ENCODE measurements at regions not wholly inside any gene's neighbourhood (a gene's known extent, or its start where the extent isn't known, plus 50 kb on each side); places are given as distances from the start of the nearest gene placed in this dataset.

DNA sequence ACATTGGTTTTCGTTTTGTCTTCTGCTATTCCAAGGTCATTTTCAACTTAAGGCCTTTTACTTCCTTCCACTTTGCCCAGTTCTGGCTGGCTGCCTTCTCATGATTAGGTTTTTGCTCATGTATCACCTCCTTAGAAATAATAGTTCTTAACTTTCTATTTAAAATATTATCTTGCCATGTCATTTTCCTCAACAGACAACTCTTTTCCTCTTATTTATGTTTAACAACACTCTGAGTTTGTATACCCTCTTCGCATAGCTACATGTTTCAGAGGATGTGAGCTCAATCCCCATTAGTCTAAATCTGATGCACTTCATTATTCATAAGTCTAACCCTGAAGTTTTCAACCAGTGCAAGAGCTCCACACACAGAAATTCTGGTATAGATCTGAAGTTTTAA is 299.1 kb downstream of the BCHE start:
- Histone ChIP-seq H3K36me3 (ENCODE audit: control insufficient read depth, insufficient read depth, low read length) (no peaks in the 10 kb centered on the region), H3K79me1 (ENCODE audit: low read depth in 1 of 2, low read length in 2 of 2) (no peaks in the 10 kb centered on the region), H3K27ac (ENCODE audit: insufficient read depth, low read length) (no peak overlapping the region), H4K8ac (ENCODE audit: low read depth in 2 of 2, low read length in 2 of 2) (no peak overlapping the region), H2AK9ac (replicated peaks; ENCODE audit: low read depth, low read length, poor library complexity) (no peak overlapping the region), H3K23ac (ENCODE audit: low read depth, low read length) (no peak overlapping the region), H3K27me3 (ENCODE audit: control insufficient read depth, insufficient read depth, low read length) (no peaks in the 10 kb centered on the region), H4K91ac (ENCODE audit: insufficient read depth, low read depth, low read length) (no peak overlapping the region), H3K4me2 (ENCODE audit: low read depth, low read length) (no peak overlapping the region), H3K14ac (replicated peaks; ENCODE audit: low read depth, low read length) (no peak overlapping the region), H3K4me3 (ENCODE audit: insufficient read depth, low read depth, low read length) (no peak overlapping the region), H2BK15ac (ENCODE audit: low read depth, low read length) (no peak overlapping the region), H3K9ac (ENCODE audit: low read depth, low read length) (no peak overlapping the region), H4K5ac (ENCODE audit: low read depth, low read length) (no peak overlapping the region), H2AFZ (replicated peaks; ENCODE audit: low read length, poor library complexity) (no peak overlapping the region), H2BK120ac (ENCODE audit: low read depth, low read length) (no peak overlapping the region), H3K56ac (ENCODE audit: extremely low read depth, insufficient read depth, low read length) (no peak overlapping the region), H2AK5ac (ENCODE audit: low read depth, low read length) (no peak overlapping the region), H2BK20ac (ENCODE audit: low read depth, low read length) (no peak overlapping the region), H2BK5ac (ENCODE audit: low read depth, low read length, poor library complexity, severe bottlenecking) (no peak overlapping the region), H3K9me1 (ENCODE audit: insufficient read depth, low read length) (no peaks in the 10 kb centered on the region), H3K9me3 (ENCODE audit: control insufficient read depth, insufficient read depth, low read length) (peaks cover 5% of the 10 kb centered on the region; the same call in 1 of the 2 replicates), H3K4me1 (ENCODE audit: control insufficient read depth, insufficient read depth, low read length) (no peaks in the 10 kb centered on the region), H3K18ac (ENCODE audit: low read depth, low read length) (no peak overlapping the region), H3K4ac (ENCODE audit: low read depth, low read length) (no peak overlapping the region), H4K20me1 (ENCODE audit: insufficient read depth, low read length) (no peaks in the 10 kb centered on the region)
- in situ Hi-C loops (cut with MboI; ENCODE audit: low sequenced_read_pairs), result no loop called here
- WGBS, 2 experiments (ENCODE audit: extremely low coverage in 2 of 2, insufficient read length in 1 of 2), result 0% methylated on average over 1 of the region's 2 CpGs; no CpG with 5 or more reads in 1 of the 2 experiments
- ATAC-seq (ENCODE audit: low read depth), result no peak
- no TSS peak for BruUV-seq (replicated peaks)
- dilution Hi-C loops (cut with HindIII; ENCODE audit: low sequenced_read_pairs, unreplicated experiment), result no loop called here
- POLR2A ChIA-PET (ENCODE audit: unreplicated experiment), result no interaction called here
- CTCF ChIA-PET, result interaction anchor here (0.6 kb wide), 1 partner anchor 59 kb away, joined by 5 read pairs; no protein-coding TSS in a partner anchor
- intact Hi-C loops (cut with micrococcal nuclease), result no loop called here
- no peak for DNase-seq
- TF ChIP-seq CHD1 (IDR thresholded peaks at IDR 0.05; ENCODE audit: low read depth, low read length), result no peak

Data from IMR-90 (cell line).